T-helper 1 cell (primary cell): ENCODE measurements at regions not wholly inside any gene's neighbourhood (a gene's known extent, or its start where the extent isn't known, plus 50 kb on each side); places are given as distances from the start of the nearest gene placed in this dataset.

Experiments
- DNase-seq, 5 donors: peaks; one replicate each; pipeline ENCODE4 v3.0.0-alpha.2; 2012 to 2020

DNA sequence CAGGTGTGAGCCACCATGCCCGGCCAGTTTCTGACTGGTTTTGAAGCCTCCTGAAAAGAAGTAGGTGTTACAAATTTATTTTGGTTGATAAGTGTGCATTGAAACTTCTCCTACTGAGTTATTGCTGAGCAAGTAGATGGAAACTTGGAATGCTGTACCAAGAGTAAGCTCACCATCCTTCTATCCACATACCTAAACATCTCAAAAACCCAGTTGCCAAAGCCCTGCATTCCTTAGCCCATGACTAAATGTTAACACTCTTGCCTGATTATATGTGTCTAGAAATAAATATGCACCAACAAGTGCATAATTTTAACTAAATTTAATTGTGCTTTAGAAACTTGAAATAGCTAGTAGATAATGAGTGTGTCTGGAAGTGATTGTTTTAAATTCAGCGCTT, 357.8 kb downstream of the DUSP6 start:
- DNase-seq = no peak

DNA sequence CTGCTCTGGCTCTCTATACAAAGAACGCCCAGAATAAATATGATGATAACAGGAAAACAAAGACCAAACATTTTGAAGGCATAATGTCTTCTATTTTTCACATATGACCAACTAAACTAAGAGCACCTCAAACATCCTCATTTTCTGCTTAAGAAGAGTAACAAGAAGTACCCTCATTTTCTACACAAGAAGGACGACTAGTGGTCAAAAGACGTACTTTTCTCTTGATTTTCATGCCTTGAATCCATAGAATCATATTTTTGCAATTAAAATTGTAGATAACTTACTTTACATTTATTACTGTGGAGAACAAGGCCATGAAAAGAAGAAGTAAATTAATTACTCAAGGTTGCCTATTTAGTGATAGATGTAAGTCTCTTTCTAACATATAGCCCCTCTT, 358.6 kb downstream of the DUSP6 start:
- no peak for DNase-seq

DNA sequence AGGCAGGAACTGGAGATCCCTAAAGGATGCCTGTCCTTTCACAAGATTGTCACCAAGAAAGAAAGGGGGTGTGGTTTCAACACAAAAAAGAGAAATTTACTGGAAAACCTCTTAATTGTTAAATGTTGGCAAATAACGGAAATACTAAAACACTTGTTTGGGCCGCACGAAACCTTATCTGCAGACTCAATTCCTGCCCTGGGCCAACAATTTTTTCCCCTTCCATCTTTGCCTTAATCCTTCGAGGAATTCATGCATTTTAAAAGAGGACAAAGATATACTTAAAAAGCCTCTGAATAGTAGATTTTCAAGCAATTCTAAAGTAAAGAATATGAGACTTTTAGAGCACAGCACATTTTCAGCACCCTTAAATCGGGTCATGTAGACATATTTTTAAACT, 366.2 kb downstream of the DUSP6 start:
- no peak for DNase-seq

DNA sequence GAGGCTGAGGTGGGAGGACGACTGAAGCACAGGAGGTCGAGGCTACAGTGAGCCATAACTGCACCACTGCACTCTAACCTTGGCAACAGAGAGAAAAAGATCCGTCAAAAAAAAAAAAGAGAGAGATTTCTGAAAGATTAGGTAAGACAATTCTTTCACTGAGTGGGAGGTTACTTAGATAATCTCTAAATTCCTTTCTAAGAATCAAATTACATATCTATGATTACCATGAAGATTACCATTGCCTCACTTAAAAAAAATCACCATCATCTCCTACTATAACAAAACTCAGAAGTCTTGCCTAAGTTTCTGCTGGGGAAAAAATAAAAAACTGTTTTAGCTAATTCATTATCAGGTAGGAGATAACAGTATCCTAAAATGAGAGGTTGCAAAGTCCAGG, 366.7 kb downstream of the DUSP6 start:
- DNase-seq = no peak

DNA sequence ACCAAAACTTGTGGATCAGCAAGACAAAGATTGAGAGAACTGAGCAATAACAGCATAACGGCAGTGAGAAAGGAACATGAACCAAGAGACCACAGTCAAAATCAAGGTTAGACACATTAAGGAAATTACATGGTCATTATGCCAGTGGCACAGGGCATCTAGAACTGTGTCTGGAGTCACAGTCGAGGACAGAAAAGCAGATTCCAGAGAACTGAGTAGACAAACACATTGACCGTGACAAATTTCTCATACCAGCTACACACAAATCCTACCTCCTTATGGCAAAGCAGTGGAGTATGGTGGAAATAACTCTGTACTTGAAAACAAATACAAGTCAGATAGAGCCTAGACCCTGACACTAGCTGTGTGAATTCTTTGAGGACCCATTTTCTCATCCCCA, 367.3 kb downstream of the DUSP6 start:
- DNase-seq = no peak

DNA sequence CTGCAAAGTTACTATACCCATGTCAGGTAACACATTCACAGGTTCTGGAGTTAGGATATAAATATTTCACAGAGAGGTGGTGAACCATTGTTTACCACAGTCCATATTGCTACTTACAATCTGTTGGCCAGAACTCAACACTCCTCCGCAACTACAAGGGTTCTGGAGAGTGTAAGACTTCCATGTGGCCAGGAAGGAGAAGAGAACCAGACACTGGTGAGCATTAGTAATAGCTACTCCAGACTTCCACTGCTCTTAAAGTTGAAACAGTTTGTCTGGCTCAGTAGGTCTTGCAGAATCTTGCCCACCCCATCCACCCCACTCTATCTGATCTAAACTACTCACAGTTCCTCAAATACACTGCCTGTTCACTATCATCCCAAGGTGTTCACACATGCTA, 369.6 kb downstream of the DUSP6 start:
- DNase-seq = no peak

DNA sequence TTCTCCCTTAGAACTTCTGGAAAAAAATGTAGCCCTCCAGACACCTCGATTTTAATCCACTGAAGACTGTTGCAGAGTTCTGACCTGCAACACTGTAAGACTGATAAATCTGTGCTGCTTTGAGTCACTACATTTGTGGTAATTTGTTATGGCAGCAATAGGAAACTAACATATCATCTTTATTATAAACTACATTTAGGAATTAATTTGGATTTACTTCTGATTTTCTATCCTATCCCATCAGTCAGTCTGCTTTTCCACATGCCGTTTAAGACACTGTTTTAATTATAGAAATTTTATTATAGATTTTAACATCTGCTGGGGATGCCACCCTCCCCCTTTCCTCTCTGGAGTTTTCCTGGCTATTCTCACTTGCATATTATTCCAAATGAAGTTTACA, 375.2 kb downstream of the DUSP6 start:
- no peak for DNase-seq

DNA sequence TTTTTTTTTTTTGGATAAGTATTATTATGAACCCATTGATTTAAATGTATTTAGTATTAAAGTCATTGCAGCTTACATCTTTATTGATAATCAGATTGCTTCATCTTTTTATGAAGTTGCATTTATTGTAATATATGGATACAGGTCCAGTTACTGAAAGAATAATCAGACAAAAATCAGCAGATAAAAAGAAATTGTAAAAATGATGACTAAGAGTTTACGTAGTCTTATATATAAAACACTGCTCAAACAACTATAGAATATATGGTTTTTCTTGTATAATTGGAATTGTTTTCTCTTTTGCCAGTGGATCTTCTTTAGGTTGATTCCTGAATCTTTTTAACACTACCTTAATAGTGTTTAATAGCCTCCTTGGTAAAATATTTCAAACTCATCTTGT, 378.3 kb downstream of the DUSP6 start:
- no peak for DNase-seq

DNA sequence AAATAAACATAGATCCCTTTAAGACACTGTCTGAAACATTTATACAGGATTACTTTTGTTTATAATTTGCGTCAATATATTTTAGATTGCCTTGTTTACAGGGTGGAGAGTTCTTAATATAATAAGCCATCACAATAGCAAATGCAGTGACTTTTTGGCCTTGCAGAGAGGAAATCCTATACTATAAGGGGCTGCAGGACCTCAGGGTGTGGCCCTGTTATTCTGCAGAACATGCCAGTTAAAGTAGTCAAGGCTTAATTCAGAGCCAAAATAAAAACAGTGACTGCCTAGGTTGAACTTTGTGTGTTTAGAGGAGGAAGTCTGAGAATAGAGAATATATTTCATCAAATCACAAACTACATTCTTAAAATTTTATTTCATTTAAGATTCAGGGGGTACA, 381.6 kb downstream of the DUSP6 start:
- DNase-seq = no peak

DNA sequence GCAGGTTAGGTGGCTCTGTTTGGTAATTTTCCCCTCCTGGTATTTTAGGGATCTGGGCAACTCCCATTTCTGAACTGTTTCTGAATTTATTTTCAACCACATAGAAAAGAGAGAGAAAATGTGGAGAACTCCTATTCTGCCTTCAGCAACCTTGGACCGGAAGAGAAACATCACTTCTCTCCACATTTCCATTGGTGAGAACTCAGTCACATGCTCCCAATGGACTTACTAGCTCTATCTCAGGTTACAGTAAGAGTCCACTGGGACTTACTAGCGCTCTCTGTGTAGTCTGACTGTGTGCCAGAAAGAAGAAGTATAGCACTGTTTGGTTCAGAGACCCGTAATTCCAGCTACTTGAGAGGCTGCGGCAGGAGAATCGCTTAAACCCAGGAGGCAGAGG, 383.2 kb downstream of the DUSP6 start:
- no peak for DNase-seq

DNA sequence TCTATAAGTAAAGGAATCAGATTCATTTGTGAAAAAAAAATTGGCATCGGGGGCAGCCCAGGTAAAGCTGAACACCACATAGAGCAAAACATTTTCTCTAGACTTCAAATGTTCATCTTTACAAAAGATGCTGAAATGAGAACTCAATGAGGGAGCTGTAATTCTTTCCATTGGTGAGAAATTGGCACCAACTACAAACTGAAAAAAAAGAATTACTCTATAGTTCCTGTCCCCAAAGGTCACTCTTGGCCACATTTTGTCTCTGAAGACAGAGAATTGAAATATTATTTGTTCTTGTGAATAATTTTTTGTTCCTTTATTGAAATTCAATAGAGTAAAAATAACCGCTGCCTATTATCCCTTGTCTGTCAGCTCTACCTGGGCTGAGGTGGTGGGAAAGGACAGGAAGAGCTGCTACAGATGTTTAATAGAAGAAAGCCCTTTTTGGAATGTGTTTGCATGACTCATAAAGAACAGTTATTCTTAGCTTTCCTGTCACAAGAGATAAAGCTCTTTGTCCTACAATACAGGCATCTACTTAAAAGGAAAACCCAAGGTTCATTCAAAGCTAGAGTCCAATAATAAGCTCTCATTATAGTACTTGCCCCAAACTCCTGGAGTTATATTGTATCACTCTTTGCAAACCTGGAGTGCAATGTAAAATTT, 380.1 kb upstream of the KITLG start:
- DNase-seq = no peak

DNA sequence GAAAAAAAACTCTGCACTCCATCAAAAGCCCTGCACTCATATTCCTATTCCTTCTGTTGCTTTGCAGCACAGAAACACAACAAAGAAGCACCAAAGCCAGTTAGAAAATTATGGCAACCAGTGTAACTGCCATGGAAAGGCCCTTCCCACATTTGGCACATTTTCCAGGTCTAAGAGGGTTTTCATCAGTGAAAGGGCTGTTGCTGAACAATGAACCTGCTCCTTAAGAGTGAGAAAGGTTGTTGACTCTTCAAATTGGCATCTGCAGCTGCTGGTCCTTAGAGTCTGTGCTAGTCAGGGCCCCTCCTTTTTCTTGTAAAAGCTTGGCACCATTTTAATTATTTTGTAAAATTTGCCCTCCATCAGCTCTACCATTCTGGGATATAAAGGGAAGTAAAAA, 378.7 kb upstream of the KITLG start:
- DNase-seq = no peak

DNA sequence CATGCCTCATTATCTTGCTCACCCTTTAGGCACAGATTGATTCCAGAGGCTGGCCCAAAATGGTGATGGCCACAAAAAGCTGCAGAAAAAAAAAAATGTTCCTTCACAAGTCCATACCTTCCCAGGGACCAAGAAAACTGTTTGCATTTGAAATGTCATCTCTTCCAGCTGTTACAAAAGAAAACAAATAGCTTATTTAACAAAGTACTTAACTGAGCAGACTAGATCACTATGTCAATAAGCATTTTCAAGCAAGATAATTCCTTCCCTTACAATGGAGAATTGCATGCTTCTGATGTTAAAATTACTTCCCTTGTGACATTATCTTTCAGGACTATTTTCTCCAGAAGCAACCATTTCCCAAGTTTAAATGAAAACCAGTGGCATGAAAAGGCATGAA, 377.9 kb upstream of the KITLG start:
- DNase-seq = no peak

DNA sequence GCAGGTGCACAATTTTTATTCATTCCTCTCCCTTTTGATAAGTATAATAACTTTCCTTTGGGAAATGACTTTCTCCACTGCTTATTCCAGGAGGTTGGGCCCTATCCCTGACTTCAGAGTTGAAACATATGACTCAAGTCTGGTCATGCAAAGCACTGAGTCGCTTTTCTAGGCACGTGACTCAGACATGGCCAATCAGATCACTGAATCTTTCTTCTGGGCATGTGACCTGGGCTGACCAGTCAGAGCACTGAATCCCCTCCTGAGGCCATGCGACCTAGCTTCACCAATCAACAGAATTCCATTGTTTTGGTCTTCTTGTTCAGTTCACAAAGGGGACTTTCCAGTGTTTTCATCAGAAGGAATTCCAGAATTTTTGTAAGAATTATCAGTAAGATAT, 377.1 kb upstream of the KITLG start:
- DNase-seq = no peak

DNA sequence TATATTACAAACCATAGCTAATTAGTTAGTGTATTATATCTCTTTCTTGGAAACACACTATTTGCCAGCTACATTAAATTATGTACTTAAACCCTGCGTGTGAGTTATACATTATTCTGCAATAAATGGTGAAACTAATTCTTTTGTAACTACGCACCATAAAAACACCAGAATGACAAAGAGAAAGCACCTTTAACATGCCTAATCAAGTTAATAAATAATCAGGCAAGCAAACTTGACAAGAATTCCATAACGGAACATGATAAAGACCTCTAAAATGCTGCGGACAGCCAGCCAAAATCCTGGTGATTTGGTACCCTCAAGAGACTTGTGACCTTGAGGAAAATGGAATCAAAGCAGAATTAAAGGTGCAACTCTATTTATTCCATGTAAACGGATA, 375.3 kb upstream of the KITLG start:
- no peak for DNase-seq

DNA sequence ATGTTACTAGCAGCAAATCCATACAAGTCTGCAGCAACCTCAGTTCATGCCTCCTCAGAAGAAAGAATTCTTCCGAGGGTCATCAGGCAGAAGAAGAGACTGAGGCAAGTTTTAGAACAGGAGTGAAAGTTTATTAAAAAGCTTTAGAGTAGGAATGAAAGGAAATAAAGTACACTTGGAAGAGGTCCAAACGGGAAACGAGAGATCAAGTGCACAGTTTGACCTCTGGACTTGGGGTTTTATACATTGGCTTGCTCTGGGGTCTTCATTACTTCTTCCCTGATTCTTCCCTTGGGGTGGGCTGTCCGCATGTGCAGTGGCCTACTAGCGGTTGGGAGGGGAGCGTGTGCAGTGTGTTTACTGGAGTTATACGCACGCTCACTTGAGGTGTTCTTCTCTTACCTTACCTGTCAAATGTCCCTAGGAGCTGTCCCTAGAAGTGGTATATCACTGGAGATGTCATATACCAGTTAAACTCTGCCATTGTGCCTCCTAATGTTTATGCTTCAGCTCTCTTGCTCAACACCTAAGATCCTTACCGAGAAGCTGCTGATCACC, 372.8 kb upstream of the KITLG start:
- DNase-seq = no peak

DNA sequence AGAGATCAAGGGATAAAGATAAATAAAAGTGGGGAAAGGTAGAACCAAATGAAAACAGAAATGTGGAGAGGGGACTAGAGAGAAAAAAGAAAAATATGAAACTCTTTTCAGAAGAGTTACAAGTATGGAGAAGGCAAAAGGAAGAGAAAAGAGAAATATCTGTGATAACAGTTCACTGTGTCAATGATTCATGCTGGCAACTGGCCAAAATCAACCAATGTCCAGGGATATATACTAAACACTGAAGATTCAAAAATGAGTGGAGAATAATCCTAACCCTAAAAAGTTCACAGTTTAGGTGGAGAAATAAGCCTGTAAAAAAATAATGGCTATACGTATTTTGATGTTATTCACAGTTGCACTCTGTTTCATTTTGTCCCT, 372.3 kb upstream of the KITLG start:
- no peak for DNase-seq

DNA sequence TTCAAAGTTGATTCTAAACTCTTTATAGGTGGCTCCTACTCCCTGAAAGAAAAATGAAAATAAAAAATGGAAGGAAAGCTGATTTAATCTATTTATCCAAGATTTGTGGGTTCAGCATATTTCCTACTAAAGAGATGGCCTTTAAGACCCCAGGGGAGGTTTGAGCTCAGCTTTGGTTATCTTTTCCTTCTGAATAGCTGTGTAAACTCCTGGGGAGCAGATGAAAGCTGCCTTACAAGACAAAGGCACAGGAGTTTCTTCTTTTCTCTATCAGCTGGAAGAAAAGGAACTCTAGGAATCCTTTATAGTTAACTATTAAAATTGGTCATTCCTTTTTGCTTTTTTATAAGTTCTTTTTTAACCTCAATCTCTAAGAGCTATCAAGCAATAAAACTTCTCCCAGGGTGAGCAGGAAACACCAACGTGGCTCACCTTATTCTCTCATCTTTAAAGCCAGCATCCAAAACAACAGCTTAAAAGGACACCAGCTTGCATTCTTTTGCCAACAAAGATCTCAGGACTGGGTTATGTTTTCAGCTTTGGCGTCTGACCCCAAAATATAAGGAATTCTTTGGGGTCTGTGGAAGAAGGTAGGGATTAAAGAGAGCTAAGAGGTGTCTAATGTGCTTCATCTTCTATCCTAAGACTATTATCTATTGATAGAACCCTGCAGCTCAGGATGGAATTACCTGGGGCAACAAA, 371.7 kb upstream of the KITLG start:
- DNase-seq = no peak

DNA sequence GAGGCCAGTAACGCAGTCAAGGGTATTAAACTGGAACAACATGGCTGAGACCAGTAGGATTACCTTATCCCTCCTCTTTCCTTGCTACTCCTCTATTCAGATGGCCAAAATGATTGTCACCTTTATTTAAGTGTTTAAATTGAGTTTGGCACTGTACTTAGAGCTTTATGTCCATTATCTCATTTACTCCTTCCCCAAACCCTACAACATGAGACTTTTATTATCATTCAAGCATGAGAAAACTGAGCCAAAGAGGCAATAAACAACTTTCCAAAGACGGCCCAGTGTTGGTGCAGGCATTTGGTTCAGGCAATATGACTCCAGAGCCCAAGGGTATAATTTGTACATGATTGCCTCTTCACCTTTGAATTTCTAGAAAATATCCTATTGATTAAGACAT, 370.9 kb upstream of the KITLG start:
- DNase-seq = no peak

DNA sequence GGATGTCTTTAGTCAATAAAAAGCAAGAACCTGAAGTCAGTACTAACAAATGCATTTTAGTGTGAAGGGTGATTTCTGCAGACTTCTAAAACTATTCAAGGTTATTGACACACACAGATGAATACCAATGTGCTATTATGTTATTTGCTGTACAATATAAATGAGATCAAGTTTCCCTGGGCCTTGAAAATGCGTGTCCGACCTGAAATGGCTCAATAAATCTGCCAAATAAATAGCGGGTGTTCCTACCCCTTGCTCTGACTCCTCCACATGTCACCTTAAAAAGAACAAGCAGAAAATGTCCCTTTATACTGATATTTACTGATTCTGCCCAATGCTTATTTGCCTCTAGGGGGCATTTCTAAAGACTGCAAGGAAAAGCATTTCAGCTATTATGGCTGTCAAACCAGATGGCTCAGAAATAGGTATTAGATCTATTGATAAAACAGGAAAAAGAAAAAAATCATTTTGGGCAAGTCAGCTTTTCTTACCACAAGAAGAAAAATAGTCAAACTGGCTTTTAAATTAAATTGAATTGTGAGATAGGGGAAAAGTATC, 367.3 kb upstream of the KITLG start:
- no peak for DNase-seq

DNA sequence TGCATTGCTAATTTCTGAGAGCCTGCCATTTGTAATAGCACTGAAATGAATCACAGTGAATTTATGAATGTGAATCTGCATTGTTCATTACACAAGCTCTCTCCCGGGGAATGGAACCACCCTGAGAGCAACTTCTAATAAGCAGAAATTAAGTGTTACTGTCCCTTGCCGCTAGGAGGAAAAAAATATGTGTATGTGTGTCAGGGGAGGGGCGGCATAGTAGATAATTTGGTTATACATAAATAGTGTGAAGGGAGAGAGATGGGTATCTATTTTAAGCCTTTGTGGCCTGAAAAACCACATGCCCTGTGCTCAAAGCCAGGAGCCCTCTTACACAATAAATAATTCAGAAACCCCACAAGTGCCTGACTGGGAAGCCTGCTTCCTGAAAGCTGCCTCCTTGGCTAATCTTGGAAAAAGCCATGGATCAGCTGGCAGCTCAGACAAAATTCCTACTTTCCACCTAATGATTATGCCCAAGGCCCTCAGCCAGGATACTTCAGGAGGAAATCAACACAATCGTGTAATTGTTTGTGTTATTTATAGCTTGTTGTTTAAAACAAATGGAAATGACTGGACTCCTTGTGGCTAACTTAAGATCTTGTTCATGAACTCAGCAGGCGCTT, 366.2 kb upstream of the KITLG start:
- no peak for DNase-seq

DNA sequence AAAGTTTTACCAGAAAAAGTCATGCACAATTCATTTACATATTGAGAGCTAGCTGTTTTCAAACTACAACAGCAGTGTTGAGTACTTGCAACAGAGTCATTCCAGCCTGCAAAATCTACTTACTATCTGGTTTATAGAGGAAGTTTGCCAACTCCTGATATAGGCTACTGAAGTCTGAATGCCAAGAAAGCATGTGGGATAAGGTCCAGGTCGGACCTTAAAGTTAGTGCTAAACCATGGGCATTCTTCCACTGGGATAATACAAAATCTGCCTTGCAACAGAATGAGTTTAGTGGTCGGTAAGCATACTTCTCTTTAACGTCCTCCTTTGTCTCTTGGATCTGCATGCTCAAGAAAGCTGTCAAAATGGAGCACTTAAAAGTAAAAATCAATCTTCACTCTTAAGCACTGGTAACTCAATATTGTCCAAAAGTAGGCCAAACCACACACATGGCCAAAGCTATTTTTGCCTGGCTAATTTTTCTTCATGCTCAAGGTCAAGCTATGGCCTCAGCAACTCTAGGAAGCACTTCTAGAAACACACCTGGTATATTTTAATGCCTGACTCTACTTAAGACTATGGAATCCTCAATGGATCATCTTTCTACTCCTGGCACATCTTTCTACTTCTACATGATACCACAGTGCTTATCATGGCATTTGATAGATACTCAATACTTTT, 364.9 kb upstream of the KITLG start:
- no peak for DNase-seq

DNA sequence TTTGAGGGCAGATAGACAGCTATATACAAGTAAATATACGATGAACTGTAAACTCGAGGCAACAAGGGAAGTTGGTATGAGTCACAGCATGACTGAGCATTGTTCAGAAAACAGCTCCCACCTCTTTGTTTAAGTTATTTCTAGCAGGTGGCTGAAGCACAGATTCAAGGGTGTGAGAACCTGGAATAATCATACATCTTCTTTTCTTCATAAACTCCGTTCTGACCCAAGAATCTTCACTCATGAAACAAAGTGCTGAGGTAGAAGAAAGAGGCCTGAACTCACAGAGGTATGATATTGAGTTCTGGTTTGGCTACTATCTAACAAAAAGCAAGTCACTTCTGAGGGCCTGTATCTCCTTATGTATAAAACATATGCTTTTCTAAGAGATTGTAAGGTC, 364.1 kb upstream of the KITLG start:
- DNase-seq = peak in 1 of 5 donors; percentile 2
